H9 (cell line): ENCODE measurements at regions not wholly inside any gene's neighbourhood (a gene's known extent, or its start where the extent isn't known, plus 50 kb on each side); places are given as distances from the start of the nearest gene placed in this dataset.
A peak's percentile ranks its signal among the peaks of the same experiment; 100 is the strongest.

Source experiments
- DNase-seq: peaks from one replicate; pipeline ENCODE4 v3.0.0-alpha.2; 2017
- H2AFZ ChIP-seq: one replicate; pipeline ENCODE4 v1.6.1; 2013; ENCODE audit warnings: mild to moderate bottlenecking, low read length, control low read depth, moderate library complexity
- H2AK5ac ChIP-seq: 2 replicates; pipeline ENCODE4 v1.6.1; 2013; ENCODE audit warnings: low read length, control low read depth, mixed read lengths; ENCODE audit not compliant: insufficient read length
- H2BK120ac ChIP-seq: one replicate; pipeline ENCODE4 v1.6.1; 2013; ENCODE audit warnings: low read depth, mild to moderate bottlenecking, low read length, control low read depth, inconsistent platforms; ENCODE audit not compliant: poor library complexity, severe bottlenecking
- H2BK12ac ChIP-seq: 2 replicates; pipeline ENCODE4 v1.6.1; 2013; ENCODE audit warnings: low read length, control low read depth, mixed read lengths, low read depth; ENCODE audit not compliant: insufficient read length
- H2BK15ac ChIP-seq: 2 replicates; pipeline ENCODE4 v1.6.1; 2013; ENCODE audit warnings: low read depth, low read length, control low read depth
- H2BK20ac ChIP-seq: one replicate; pipeline ENCODE4 v1.6.1; 2013; ENCODE audit warnings: low read depth, mild to moderate bottlenecking, low read length, control low read depth, inconsistent platforms; ENCODE audit not compliant: poor library complexity, severe bottlenecking
- H2BK5ac ChIP-seq: 2 replicates; pipeline ENCODE4 v1.6.1; 2013; ENCODE audit warnings: low read length, control low read depth, mixed read lengths; ENCODE audit not compliant: insufficient read length
- H3K14ac ChIP-seq: 2 replicates; pipeline ENCODE4 v1.6.1; 2013; ENCODE audit warnings: low read length, control low read depth; ENCODE audit not compliant: insufficient read depth
- H3K18ac ChIP-seq: 2 replicates; pipeline ENCODE4 v1.6.1; 2013; ENCODE audit warnings: low read depth, mild to moderate bottlenecking, mixed read lengths, low read length, control low read depth; ENCODE audit not compliant: insufficient read length
- H3K23ac ChIP-seq: 2 replicates; pipeline ENCODE4 v1.6.1; 2013; ENCODE audit warnings: low read length, control low read depth, mixed read lengths, low read depth; ENCODE audit not compliant: insufficient read length
- H3K23me2 ChIP-seq: 2 replicates; pipeline ENCODE4 v1.6.1; 2013; ENCODE audit warnings: low read depth, mild to moderate bottlenecking, mixed read lengths, low read length, control low read depth; ENCODE audit not compliant: insufficient read length, poor library complexity, severe bottlenecking
- H3K27ac ChIP-seq: 2 replicates; pipeline ENCODE4 v1.5.1; 2013; ENCODE audit warnings: low read length, control low read depth, mixed read lengths, low read depth; ENCODE audit not compliant: insufficient read length
- H3K27me3 ChIP-seq: 2 replicates; pipeline ENCODE4 v1.6.1; 2013; ENCODE audit warnings: low read length, control low read depth, inconsistent platforms; ENCODE audit not compliant: insufficient read depth
- H3K4ac ChIP-seq: 2 replicates; pipeline ENCODE4 v1.6.1; 2013; ENCODE audit warnings: low read depth, mild to moderate bottlenecking, control low read depth, inconsistent platforms, low read length, moderate library complexity
- H3K4me1 ChIP-seq: 2 replicates; pipeline ENCODE4 v1.6.1; 2013; ENCODE audit warnings: low read length, control low read depth, inconsistent platforms; ENCODE audit not compliant: insufficient read depth
- H3K4me2 ChIP-seq: 2 replicates; pipeline ENCODE4 v1.6.1; 2013; ENCODE audit warnings: low read length, control low read depth, mixed read lengths; ENCODE audit not compliant: insufficient read length, insufficient read depth
- H3K56ac ChIP-seq: 2 replicates; pipeline ENCODE4 v1.6.1; 2013; ENCODE audit warnings: low read depth, mild to moderate bottlenecking, mixed read lengths, low read length, control low read depth; ENCODE audit not compliant: insufficient read length
- H3K79me1 ChIP-seq: 2 replicates; pipeline ENCODE4 v1.6.1; 2013; ENCODE audit warnings: low read depth, mild to moderate bottlenecking, moderate library complexity, low read length, control low read depth, inconsistent platforms; ENCODE audit not compliant: insufficient read depth, poor library complexity, severe bottlenecking
- H3K79me2 ChIP-seq: 2 replicates; pipeline ENCODE4 v1.6.1; 2013; ENCODE audit warnings: low read length, control low read depth, inconsistent platforms; ENCODE audit not compliant: insufficient read depth
- H3K9ac ChIP-seq: 2 replicates; pipeline ENCODE4 v1.6.1; 2013; ENCODE audit warnings: low read length, control low read depth, mixed read lengths; ENCODE audit not compliant: insufficient read length; ENCODE audit errors: extremely low read depth
- H3K9me3 ChIP-seq: one replicate; pipeline ENCODE4 v1.6.1; 2013; ENCODE audit warnings: low read depth, low read length, inconsistent platforms; ENCODE audit not compliant: control insufficient read depth
- H3T11ph ChIP-seq: one replicate; pipeline ENCODE4 v1.6.1; 2013; ENCODE audit warnings: mild to moderate bottlenecking, low read length, control low read depth, inconsistent platforms
- H4K20me1 ChIP-seq: one replicate; pipeline ENCODE4 v1.6.1; 2013; ENCODE audit not compliant: control insufficient read depth, insufficient read length, insufficient read depth
- H4K5ac ChIP-seq: 2 replicates; pipeline ENCODE4 v1.6.1; 2013; ENCODE audit warnings: low read depth, mild to moderate bottlenecking, mixed read lengths, low read length, control low read depth; ENCODE audit not compliant: insufficient read length
- H4K8ac ChIP-seq: replicated peaks from 2 replicates; pipeline ENCODE4 v1.6.1; 2013; ENCODE audit warnings: low read length, control low read depth, mixed read lengths, low read depth; ENCODE audit not compliant: insufficient read length
- H4K91ac ChIP-seq: 2 replicates; pipeline ENCODE4 v1.6.1; 2013; ENCODE audit warnings: low read depth, mild to moderate bottlenecking, moderate library complexity, mixed read lengths, low read length, control low read depth; ENCODE audit not compliant: insufficient read length
- H3K27ac Mint-ChIP-seq, 3 experiments: 2 replicates in 2 of 3; 3 replicates in 1 of 3; pipeline ENCODE4 v1.8.0; 2020 to 2021; ENCODE audit warnings: mixed read lengths in 3 of 3, mild to moderate bottlenecking in 1 of 3, moderate library complexity in 1 of 3
- H3K27me3 Mint-ChIP-seq: 2 replicates; pipeline ENCODE4 v1.8.0; 2021; ENCODE audit warnings: low read depth, mild to moderate bottlenecking, moderate library complexity, mixed read lengths
- H3K36me3 Mint-ChIP-seq, 3 experiments: 2 replicates in 2 of 3; 3 replicates in 1 of 3; pipeline ENCODE4 v1.8.0; 2020 to 2021; ENCODE audit warnings: low read depth in 3 of 3, mixed read lengths in 3 of 3; ENCODE audit not compliant: insufficient read depth in 1 of 3
- H3K4me1 Mint-ChIP-seq, 2 experiments: 2 replicates each; pipeline ENCODE4 v1.8.0; 2020; ENCODE audit warnings: mixed read lengths in 2 of 2
- H3K4me3 Mint-ChIP-seq, 2 experiments: 2 replicates in 1 of 2; 3 replicates in 1 of 2; pipeline ENCODE4 v1.8.0; 2020 to 2021; ENCODE audit warnings: mild to moderate bottlenecking in 2 of 2, mixed read lengths in 2 of 2, moderate library complexity in 1 of 2
- H3K9me3 Mint-ChIP-seq, 2 experiments: 2 replicates in 1 of 2; 3 replicates in 1 of 2; pipeline ENCODE4 v1.8.0; 2020; ENCODE audit warnings: mild to moderate bottlenecking in 2 of 2, mixed read lengths in 2 of 2, moderate library complexity in 1 of 2
- WGBS: extraction: QIAGEN DNeasy Blood & Tissue Kit; methylation state at CpG from one replicate; pipeline ENCODE4 v1.1.7; 2013; ENCODE audit warnings: missing lambda C conversion rate, low lambda C conversion rate, mixed read lengths; ENCODE audit not compliant: insufficient read length; ENCODE audit errors: extremely low coverage; 5-methylcytosine and 5-hydroxymethylcytosine counted together
- TF ChIP-seq, protein P1 (sequence below): fragments of 200-600 bp; sonication (generic); conservative IDR thresholded peaks from 3 replicates; pipeline ENCODE4 v1.8.0; 2021; ENCODE audit warnings: antibody characterized with exemption, mild to moderate bottlenecking

DNA sequence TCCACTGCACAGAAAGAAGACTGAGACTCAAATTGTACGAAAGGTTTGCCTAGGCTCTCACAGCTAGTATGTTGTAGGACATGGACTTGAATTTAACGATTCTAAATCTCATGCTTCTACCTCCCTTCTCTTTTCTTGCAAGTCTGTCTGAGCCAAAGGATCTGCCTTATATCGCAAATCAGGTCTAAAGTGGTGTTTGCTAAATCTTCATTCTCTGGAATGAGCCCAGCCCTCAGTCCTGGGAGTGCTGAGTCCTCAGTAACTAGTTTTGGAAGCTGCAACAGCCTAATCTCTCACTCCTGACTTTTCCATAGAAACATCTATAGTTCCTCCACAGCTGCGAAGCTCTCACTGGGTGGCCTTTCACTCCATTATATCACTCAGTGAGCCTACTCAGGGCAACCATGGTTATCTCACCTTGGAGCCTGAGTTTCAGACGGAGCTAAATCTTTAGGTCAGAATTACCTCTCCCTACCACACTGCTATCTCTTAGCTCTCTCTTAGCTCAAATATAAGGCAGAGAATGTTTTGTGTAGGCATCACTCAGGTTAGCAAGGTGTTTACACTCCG is 575.5 kb upstream of the C16orf82 start:
- no peak overlapping the region for H3K18ac ChIP-seq
- no peak overlapping the region for H3K56ac ChIP-seq
- no peak overlapping the region for H4K91ac ChIP-seq
- no peaks in the 10 kb centered on the region for H3K27me3 ChIP-seq
- TF ChIP-seq, protein P1, sequence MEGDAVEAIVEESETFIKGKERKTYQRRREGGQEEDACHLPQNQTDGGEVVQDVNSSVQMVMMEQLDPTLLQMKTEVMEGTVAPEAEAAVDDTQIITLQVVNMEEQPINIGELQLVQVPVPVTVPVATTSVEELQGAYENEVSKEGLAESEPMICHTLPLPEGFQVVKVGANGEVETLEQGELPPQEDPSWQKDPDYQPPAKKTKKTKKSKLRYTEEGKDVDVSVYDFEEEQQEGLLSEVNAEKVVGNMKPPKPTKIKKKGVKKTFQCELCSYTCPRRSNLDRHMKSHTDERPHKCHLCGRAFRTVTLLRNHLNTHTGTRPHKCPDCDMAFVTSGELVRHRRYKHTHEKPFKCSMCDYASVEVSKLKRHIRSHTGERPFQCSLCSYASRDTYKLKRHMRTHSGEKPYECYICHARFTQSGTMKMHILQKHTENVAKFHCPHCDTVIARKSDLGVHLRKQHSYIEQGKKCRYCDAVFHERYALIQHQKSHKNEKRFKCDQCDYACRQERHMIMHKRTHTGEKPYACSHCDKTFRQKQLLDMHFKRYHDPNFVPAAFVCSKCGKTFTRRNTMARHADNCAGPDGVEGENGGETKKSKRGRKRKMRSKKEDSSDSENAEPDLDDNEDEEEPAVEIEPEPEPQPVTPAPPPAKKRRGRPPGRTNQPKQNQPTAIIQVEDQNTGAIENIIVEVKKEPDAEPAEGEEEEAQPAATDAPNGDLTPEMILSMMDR = no peak
- H3K23me2 ChIP-seq = no peaks in the 10 kb centered on the region
- H3K79me1 ChIP-seq = no peaks in the 10 kb centered on the region
- no CpG with 5 or more reads among the region's 6 CpGs for WGBS
- 0 out of 2 replicates have a peak, but pooled peaks cover 2% of the 10 kb centered on the region for H3K4me1 ChIP-seq
- no peak overlapping the region for H3T11ph ChIP-seq
- no peak overlapping the region for H3K23ac ChIP-seq
- H3K27ac ChIP-seq = no peak overlapping the region
- no peak overlapping the region for H2BK12ac ChIP-seq
- H3K4me1 Mint-ChIP-seq = peaks cover 49 to 53% of the 10 kb centered on the region in 2 experiments
- no peak overlapping the region for H2BK120ac ChIP-seq
- no peak overlapping the region for H4K5ac ChIP-seq
- no peak overlapping the region for H4K8ac ChIP-seq
- peak overlapping the region in 2 of 3 experiments; percentile 18 to 76; a peak in 4 of 7 replicates for H3K27ac Mint-ChIP-seq
- H2BK5ac ChIP-seq = no peak overlapping the region
- no peak overlapping the region for H2AFZ ChIP-seq
- no peak overlapping the region for H2BK15ac ChIP-seq
- DNase-seq = no peak
- H2AK5ac ChIP-seq = no peak overlapping the region
- H3K9me3 ChIP-seq = no peaks in the 10 kb centered on the region
- H4K20me1 ChIP-seq = no peaks in the 10 kb centered on the region
- no peak overlapping the region for H3K9ac ChIP-seq
- no peak overlapping the region for H3K4me2 ChIP-seq
- H3K4ac ChIP-seq = no peak overlapping the region
- H3K9me3 Mint-ChIP-seq = no peaks in the 10 kb centered on the region
- H2BK20ac ChIP-seq = no peak overlapping the region
- no peak overlapping the region for H3K4me3 Mint-ChIP-seq
- H3K36me3 Mint-ChIP-seq = 0 out of 7 replicates have a peak, but pooled peaks cover 0 to 5% (median 0%) of the 10 kb centered on the region in 3 experiments
- H3K27me3 Mint-ChIP-seq = peaks cover 3% of the 10 kb centered on the region; the same call in 1 of the 2 replicates
- no peak overlapping the region for H3K14ac ChIP-seq
- H3K79me2 ChIP-seq = no peaks in the 10 kb centered on the region
